OCI-LY3 (cell line): ENCODE measurements at regions not wholly inside any gene's neighbourhood (a gene's known extent, or its start where the extent isn't known, plus 50 kb on each side); places are given as distances from the start of the nearest gene placed in this dataset.

Experiments
- CTCF ChIP-seq: fragments of 200-600, 300-600 bp; sonication (generic); IDR thresholded peaks from 2 replicates; pipeline ENCODE4 v1.5.1; 2014; ENCODE audit warnings: antibody characterized with exemption, low read length, low read depth
- EZH2phosphoT487 ChIP-seq: fragments of 200-600 bp; shearing (Covaris generic); IDR thresholded peaks from 2 replicates; pipeline ENCODE4 v1.6.1; 2018; ENCODE audit warnings: antibody characterized with exemption, mixed run types, low read depth

GRCh38 chr2:39584283-39584965 lies 81.3 kb upstream of the TMEM178A start:
- no peak for TF ChIP-seq CTCF
- TF ChIP-seq EZH2phosphoT487 = no peak
